HCT116 (cell line): ENCODE measurements at regions not wholly inside any gene's neighbourhood (a gene's known extent, or its start where the extent isn't known, plus 50 kb on each side); places are given as distances from the start of the nearest gene placed in this dataset.

Experiments
- ATAC-seq: fragments of 200-7000 bp; cut with Tn5 transposase; 2 replicates; pipeline ENCODE4 v1.9.1; 2020; ENCODE audit warnings: mild to moderate bottlenecking, moderate library complexity
- BruUV-seq: library from RNA; stranded (reverse); fragments of 400-500 nt; replicated peaks from 2 replicates; lab custom pipeline; 2021; lab: Mats Ljungman, UMichigan
- CTCF ChIA-PET: fragments of 300-600 bp; sonication (Branson Sonifier 250); formaldehyde crosslinking; loops from one replicate; lab custom pipeline; 2021; ENCODE audit warnings: antibody characterized with exemption; lab: Charles Lee
- POLR2A ChIA-PET: fragments of 300-600, 350-600 bp; sonication (Branson Sonifier 250); formaldehyde crosslinking; loops from one replicate; lab custom pipeline; 2021; ENCODE audit warnings: antibody characterized with exemption; lab: Charles Lee
- RAD21 ChIA-PET, 2 experiments: fragments of 300-600 bp; sonication (Branson Sonifier 250); formaldehyde crosslinking; loops; one replicate each; lab custom pipeline; 2023; ENCODE audit warnings: low total read pairs in 2 of 2; ENCODE audit not compliant: uncharacterized antibody in 2 of 2, unreplicated experiment in 2 of 2, low non-redundant PET in 1 of 2; lab: Charles Lee
- DNase-seq: peaks from one replicate; pipeline ENCODE4 v3.0.0-alpha.2; 2010; ENCODE audit warnings: low read depth, low spot score
- H2AFZ ChIP-seq: fragments of 200-600 bp; shearing (Covaris generic), sonication (generic); 2 replicates; pipeline ENCODE4 v1.6.1; 2017; ENCODE audit warnings: low read depth, mixed run types, mixed read lengths, antibody characterized with exemption, low read length; ENCODE audit not compliant: poor library complexity, severe bottlenecking
- H3K27ac ChIP-seq: 2 replicates; pipeline ENCODE4 v1.5.1; 2012; ENCODE audit warnings: low read depth, low read length
- H3K27me3 ChIP-seq: fragments of 200-600 bp; sonication (generic); 2 replicates; pipeline ENCODE4 v1.6.1; 2016; ENCODE audit warnings: mixed run types, low read length, mixed read lengths; ENCODE audit not compliant: insufficient read depth
- H3K36me3 ChIP-seq, 2 experiments: fragments of 200-500 bp in 1 of 2; fragments of 200-600 bp in 1 of 2; sonication (Bioruptor generic) in 1 of 2; sonication (generic) in 1 of 2; 2 replicates each; pipeline versions ENCODE4 v1.5.1 to v1.6.1; 2014 to 2016; ENCODE audit warnings: low read length in 2 of 2, inconsistent platforms in 1 of 2, mixed read lengths in 1 of 2, mixed run types in 1 of 2; ENCODE audit not compliant: insufficient read depth in 2 of 2, control insufficient read depth in 1 of 2
- H3K4me1 ChIP-seq, 2 experiments: fragments of 200-600 bp in 1 of 2; sonication (generic) in 1 of 2; 2 replicates each; pipeline versions ENCODE4 v1.5.1 to v1.6.1; 2012 to 2017; ENCODE audit warnings: low read length in 2 of 2, inconsistent platforms in 1 of 2, mild to moderate bottlenecking in 1 of 2, mixed read lengths in 1 of 2, mixed run types in 1 of 2, moderate library complexity in 1 of 2; ENCODE audit not compliant: insufficient read depth in 2 of 2, control insufficient read depth in 1 of 2
- H3K4me2 ChIP-seq: fragments of 200-600 bp; sonication (generic); 2 replicates; pipeline ENCODE4 v1.6.1; 2017; ENCODE audit warnings: mixed run types, low read length, mixed read lengths
- H3K4me3 ChIP-seq, 2 experiments: fragments of 200-600 bp in 1 of 2; sonication (generic) in 1 of 2; replicated peaks in 1 of 2; 2 replicates each; pipeline ENCODE4 v1.5.1; 2011 to 2016; ENCODE audit warnings: low read length in 2 of 2, control low read depth in 1 of 2, low read depth in 1 of 2, mild to moderate bottlenecking in 1 of 2, mixed read lengths in 1 of 2, mixed run types in 1 of 2
- H3K79me2 ChIP-seq: fragments of 200-600 bp; sonication (generic); 2 replicates; pipeline ENCODE4 v1.6.1; 2017; ENCODE audit warnings: mild to moderate bottlenecking, mixed run types, low read length, moderate library complexity, mixed read lengths; ENCODE audit not compliant: insufficient read depth
- H3K9ac ChIP-seq: fragments of 200-600 bp; sonication (generic); 2 replicates; pipeline ENCODE4 v1.6.1; 2016; ENCODE audit warnings: low read length, mixed read lengths
- H3K9me2 ChIP-seq: fragments of 200-600 bp; sonication (generic), shearing (Covaris generic); 2 replicates; pipeline ENCODE4 v1.6.1; 2017; ENCODE audit warnings: mixed run types, mild to moderate bottlenecking, moderate library complexity; ENCODE audit not compliant: insufficient read depth
- H3K9me3 ChIP-seq, 2 experiments: fragments of 200-500 bp in 1 of 2; fragments of 200-600 bp in 1 of 2; sonication (Bioruptor generic) in 1 of 2; sonication (generic) in 1 of 2; 2 replicates each; pipeline ENCODE4 v1.6.1; 2014 to 2017; ENCODE audit warnings: low read length in 2 of 2, mixed read lengths in 2 of 2, inconsistent platforms in 1 of 2, low read depth in 1 of 2, mild to moderate bottlenecking in 1 of 2, mixed run types in 1 of 2, moderate library complexity in 1 of 2; ENCODE audit not compliant: control insufficient read depth in 1 of 2, insufficient read depth in 1 of 2
- H4K20me1 ChIP-seq: fragments of 200-600 bp; sonication (generic), shearing (Covaris generic); 2 replicates; pipeline ENCODE4 v1.6.1; 2017; ENCODE audit warnings: mixed run types, mild to moderate bottlenecking, moderate library complexity; ENCODE audit not compliant: insufficient read depth
- CBX3 ChIP-seq: IDR thresholded peaks from 2 replicates; pipeline ENCODE4 v1.6.1; 2012; ENCODE audit warnings: low read depth
- CTCF ChIP-seq, 3 experiments: fragments of 200-600 bp in 1 of 3; sonication (generic) in 1 of 3; IDR thresholded peaks in 2 of 3; conservative IDR thresholded peaks in 1 of 3; 2 replicates each; pipeline ENCODE4 v1.5.1; 2012 to 2017; ENCODE audit warnings: low read depth in 2 of 3, low read length in 2 of 3, antibody characterized with exemption in 1 of 3, borderline replicate concordance in 1 of 3, control low read depth in 1 of 3, mild to moderate bottlenecking in 1 of 3, mixed read lengths in 1 of 3, mixed run types in 1 of 3, moderate library complexity in 1 of 3; ENCODE audit not compliant: insufficient read depth in 1 of 3
- ELF1 ChIP-seq: IDR thresholded peaks from 2 replicates; pipeline ENCODE4 v1.6.1; 2012; ENCODE audit warnings: low read depth, borderline replicate concordance
- EZH2 ChIP-seq: fragments of 200-600 bp; sonication (generic); IDR thresholded peaks from 2 replicates; pipeline ENCODE4 v1.6.1; 2017; ENCODE audit warnings: antibody characterized with exemption, mixed run types
- JUND ChIP-seq: IDR thresholded peaks from 2 replicates; pipeline ENCODE4 v1.6.1; 2012
- ZFX ChIP-seq: fragments of 450-650 bp; IDR thresholded peaks from 2 replicates; pipeline ENCODE4 v1.6.1; 2017
- intact Hi-C: fragments of 100-400 bp; cut with micrococcal nuclease; formaldehyde crosslinking; loops from 2 replicates; pipeline ENCODE4 v1.10.0; 2022
- TF ChIP-seq, protein P1 (sequence below): IDR thresholded peaks from 2 replicates; pipeline ENCODE4 v1.6.1; 2011; ENCODE audit warnings: mild to moderate bottlenecking, low read length, moderate library complexity; ENCODE audit not compliant: insufficient replicate concordance; ENCODE audit errors: extremely low read depth
- TF ChIP-seq, protein P2 (sequence below): IDR thresholded peaks from 2 replicates; pipeline ENCODE4 v1.6.1; 2012; ENCODE audit warnings: low read depth
- TF ChIP-seq, protein P3 (sequence below): IDR thresholded peaks from 2 replicates; pipeline ENCODE4 v1.6.1; 2012

- intact Hi-C loops: no loop called here
- Histone ChIP-seq H3K4me1 (peaks cover 13 to 25% of the 10 kb centered on the region in 2 experiments), H3K27me3 (no peaks in the 10 kb centered on the region), H3K9ac (no peak overlapping the region), H3K4me2 (no peak overlapping the region), H4K20me1 (no peaks in the 10 kb centered on the region), H3K27ac (no peak overlapping the region), H3K9me3 (no peaks in the 10 kb centered on the region), H2AFZ (no peak overlapping the region), H3K36me3 (no peaks in the 10 kb centered on the region), H3K4me3 (no peak overlapping the region), H3K9me2 (no peaks in the 10 kb centered on the region), H3K79me2 (no peaks in the 10 kb centered on the region)
- TF ChIP-seq, protein P1, sequence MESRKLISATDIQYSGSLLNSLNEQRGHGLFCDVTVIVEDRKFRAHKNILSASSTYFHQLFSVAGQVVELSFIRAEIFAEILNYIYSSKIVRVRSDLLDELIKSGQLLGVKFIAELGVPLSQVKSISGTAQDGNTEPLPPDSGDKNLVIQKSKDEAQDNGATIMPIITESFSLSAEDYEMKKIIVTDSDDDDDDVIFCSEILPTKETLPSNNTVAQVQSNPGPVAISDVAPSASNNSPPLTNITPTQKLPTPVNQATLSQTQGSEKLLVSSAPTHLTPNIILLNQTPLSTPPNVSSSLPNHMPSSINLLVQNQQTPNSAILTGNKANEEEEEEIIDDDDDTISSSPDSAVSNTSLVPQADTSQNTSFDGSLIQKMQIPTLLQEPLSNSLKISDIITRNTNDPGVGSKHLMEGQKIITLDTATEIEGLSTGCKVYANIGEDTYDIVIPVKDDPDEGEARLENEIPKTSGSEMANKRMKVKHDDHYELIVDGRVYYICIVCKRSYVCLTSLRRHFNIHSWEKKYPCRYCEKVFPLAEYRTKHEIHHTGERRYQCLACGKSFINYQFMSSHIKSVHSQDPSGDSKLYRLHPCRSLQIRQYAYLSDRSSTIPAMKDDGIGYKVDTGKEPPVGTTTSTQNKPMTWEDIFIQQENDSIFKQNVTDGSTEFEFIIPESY: no peak
- TF ChIP-seq, protein P2, sequence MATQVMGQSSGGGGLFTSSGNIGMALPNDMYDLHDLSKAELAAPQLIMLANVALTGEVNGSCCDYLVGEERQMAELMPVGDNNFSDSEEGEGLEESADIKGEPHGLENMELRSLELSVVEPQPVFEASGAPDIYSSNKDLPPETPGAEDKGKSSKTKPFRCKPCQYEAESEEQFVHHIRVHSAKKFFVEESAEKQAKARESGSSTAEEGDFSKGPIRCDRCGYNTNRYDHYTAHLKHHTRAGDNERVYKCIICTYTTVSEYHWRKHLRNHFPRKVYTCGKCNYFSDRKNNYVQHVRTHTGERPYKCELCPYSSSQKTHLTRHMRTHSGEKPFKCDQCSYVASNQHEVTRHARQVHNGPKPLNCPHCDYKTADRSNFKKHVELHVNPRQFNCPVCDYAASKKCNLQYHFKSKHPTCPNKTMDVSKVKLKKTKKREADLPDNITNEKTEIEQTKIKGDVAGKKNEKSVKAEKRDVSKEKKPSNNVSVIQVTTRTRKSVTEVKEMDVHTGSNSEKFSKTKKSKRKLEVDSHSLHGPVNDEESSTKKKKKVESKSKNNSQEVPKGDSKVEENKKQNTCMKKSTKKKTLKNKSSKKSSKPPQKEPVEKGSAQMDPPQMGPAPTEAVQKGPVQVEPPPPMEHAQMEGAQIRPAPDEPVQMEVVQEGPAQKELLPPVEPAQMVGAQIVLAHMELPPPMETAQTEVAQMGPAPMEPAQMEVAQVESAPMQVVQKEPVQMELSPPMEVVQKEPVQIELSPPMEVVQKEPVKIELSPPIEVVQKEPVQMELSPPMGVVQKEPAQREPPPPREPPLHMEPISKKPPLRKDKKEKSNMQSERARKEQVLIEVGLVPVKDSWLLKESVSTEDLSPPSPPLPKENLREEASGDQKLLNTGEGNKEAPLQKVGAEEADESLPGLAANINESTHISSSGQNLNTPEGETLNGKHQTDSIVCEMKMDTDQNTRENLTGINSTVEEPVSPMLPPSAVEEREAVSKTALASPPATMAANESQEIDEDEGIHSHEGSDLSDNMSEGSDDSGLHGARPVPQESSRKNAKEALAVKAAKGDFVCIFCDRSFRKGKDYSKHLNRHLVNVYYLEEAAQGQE: no peak
- no peak for TF ChIP-seq ZFX
- no peak for TF ChIP-seq EZH2
- no peak for TF ChIP-seq ELF1
- no peak for TF ChIP-seq CTCF (IDR thresholded peaks at IDR 0.05 in 2 of 3, conservative IDR thresholded peaks at IDR 0.05 in 1 of 3; ENCODE audit: borderline replicate concordance in 1 of 3, insufficient read depth in 1 of 3, low read depth in 2 of 3, low read length in 2 of 3)
- TF ChIP-seq JUND: no peak
- TF ChIP-seq, protein P3, sequence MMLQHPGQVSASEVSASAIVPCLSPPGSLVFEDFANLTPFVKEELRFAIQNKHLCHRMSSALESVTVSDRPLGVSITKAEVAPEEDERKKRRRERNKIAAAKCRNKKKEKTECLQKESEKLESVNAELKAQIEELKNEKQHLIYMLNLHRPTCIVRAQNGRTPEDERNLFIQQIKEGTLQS: no peak
- TF ChIP-seq CBX3: no peak
- DNase-seq (no peak), ATAC-seq (no peak)
- POLR2A ChIA-PET: no interaction called here
- RAD21 ChIA-PET: no interaction called here
- BruUV-seq: no TSS peak
- CTCF ChIA-PET: no interaction called here
Measured at GRCh38 chr3:182735672-182736071, 57.6 kb upstream of the ATP11B start.
